ENCODE measurements at regions not wholly inside any gene's neighbourhood (a gene's known extent, or its start where the extent isn't known, plus 50 kb on each side); places are given as distances from the start of the nearest gene placed in this dataset.

GRCh38 chr5:91438871-91439270 lies 55.8 kb upstream of the ARRDC3 start:
- Histone ChIP-seq H3K27ac (replicated peaks) (no peak overlapping the region), H3K27me3 (ENCODE audit: insufficient read depth, poor library complexity, severe bottlenecking) (no peaks in the 10 kb centered on the region), H3K4me3 (replicated peaks; ENCODE audit: insufficient read depth, low read length) (no peak overlapping the region)
- TF ChIP-seq, protein P1, sequence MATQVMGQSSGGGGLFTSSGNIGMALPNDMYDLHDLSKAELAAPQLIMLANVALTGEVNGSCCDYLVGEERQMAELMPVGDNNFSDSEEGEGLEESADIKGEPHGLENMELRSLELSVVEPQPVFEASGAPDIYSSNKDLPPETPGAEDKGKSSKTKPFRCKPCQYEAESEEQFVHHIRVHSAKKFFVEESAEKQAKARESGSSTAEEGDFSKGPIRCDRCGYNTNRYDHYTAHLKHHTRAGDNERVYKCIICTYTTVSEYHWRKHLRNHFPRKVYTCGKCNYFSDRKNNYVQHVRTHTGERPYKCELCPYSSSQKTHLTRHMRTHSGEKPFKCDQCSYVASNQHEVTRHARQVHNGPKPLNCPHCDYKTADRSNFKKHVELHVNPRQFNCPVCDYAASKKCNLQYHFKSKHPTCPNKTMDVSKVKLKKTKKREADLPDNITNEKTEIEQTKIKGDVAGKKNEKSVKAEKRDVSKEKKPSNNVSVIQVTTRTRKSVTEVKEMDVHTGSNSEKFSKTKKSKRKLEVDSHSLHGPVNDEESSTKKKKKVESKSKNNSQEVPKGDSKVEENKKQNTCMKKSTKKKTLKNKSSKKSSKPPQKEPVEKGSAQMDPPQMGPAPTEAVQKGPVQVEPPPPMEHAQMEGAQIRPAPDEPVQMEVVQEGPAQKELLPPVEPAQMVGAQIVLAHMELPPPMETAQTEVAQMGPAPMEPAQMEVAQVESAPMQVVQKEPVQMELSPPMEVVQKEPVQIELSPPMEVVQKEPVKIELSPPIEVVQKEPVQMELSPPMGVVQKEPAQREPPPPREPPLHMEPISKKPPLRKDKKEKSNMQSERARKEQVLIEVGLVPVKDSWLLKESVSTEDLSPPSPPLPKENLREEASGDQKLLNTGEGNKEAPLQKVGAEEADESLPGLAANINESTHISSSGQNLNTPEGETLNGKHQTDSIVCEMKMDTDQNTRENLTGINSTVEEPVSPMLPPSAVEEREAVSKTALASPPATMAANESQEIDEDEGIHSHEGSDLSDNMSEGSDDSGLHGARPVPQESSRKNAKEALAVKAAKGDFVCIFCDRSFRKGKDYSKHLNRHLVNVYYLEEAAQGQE (IDR thresholded peaks at IDR 0.05; ENCODE audit: insufficient replicate concordance, low read depth): no peak
- TF ChIP-seq GABPA (IDR thresholded peaks at IDR 0.05; ENCODE audit: low read depth): no peak
- TF ChIP-seq POLR2AphosphoS5 (IDR thresholded peaks at IDR 0.05; ENCODE audit: low read depth): no peak
- no peak for TF ChIP-seq CTCF (IDR thresholded peaks at IDR 0.05; ENCODE audit: insufficient read depth, low read length)
- no peak for TF ChIP-seq SPI1 (IDR thresholded peaks at IDR 0.05; ENCODE audit: borderline replicate concordance, low read depth)
- DNase-seq (ENCODE audit: low read depth in 1 of 2, low spot score in 1 of 2): no peak

GRCh38 chr5:91436241-91436640 lies 53.1 kb upstream of the ARRDC3 start:
- no peak for TF ChIP-seq CTCF (IDR thresholded peaks at IDR 0.05; ENCODE audit: insufficient read depth, low read length)
- no peak for TF ChIP-seq SPI1 (IDR thresholded peaks at IDR 0.05; ENCODE audit: borderline replicate concordance, low read depth)
- TF ChIP-seq, protein P1 (IDR thresholded peaks at IDR 0.05; ENCODE audit: insufficient replicate concordance, low read depth): no peak
- no peak for TF ChIP-seq POLR2AphosphoS5 (IDR thresholded peaks at IDR 0.05; ENCODE audit: low read depth)
- no peak for TF ChIP-seq GABPA (IDR thresholded peaks at IDR 0.05; ENCODE audit: low read depth)
- Histone ChIP-seq H3K27me3 (ENCODE audit: insufficient read depth, poor library complexity, severe bottlenecking) (no peaks in the 10 kb centered on the region), H3K27ac (replicated peaks) (no peak overlapping the region), H3K4me3 (replicated peaks; ENCODE audit: insufficient read depth, low read length) (no peak overlapping the region)
- no peak for DNase-seq (ENCODE audit: low read depth in 1 of 2, low spot score in 1 of 2)

- Histone ChIP-seq H3K4me3 (replicated peaks; ENCODE audit: insufficient read depth, low read length) (no peak overlapping the region), H3K27ac (replicated peaks) (no peak overlapping the region), H3K27me3 (ENCODE audit: insufficient read depth, poor library complexity, severe bottlenecking) (no peaks in the 10 kb centered on the region)
- TF ChIP-seq GABPA (IDR thresholded peaks at IDR 0.05; ENCODE audit: low read depth): no peak
- no peak for TF ChIP-seq POLR2AphosphoS5 (IDR thresholded peaks at IDR 0.05; ENCODE audit: low read depth)
- no peak for TF ChIP-seq SPI1 (IDR thresholded peaks at IDR 0.05; ENCODE audit: borderline replicate concordance, low read depth)
- TF ChIP-seq CTCF (IDR thresholded peaks at IDR 0.05; ENCODE audit: insufficient read depth, low read length): no peak
- DNase-seq (ENCODE audit: low read depth in 1 of 2, low spot score in 1 of 2): no peak
These were observed 51.2 kb upstream of the ARRDC3 start for GRCh38 chr5:91434348-91434747.

GRCh38 chr5:91433861-91434260 lies 50.7 kb upstream of the ARRDC3 start:
- no peak for TF ChIP-seq CTCF (IDR thresholded peaks at IDR 0.05; ENCODE audit: insufficient read depth, low read length)
- no peak for TF ChIP-seq POLR2AphosphoS5 (IDR thresholded peaks at IDR 0.05; ENCODE audit: low read depth)
- TF ChIP-seq SPI1 (IDR thresholded peaks at IDR 0.05; ENCODE audit: borderline replicate concordance, low read depth): no peak
- TF ChIP-seq GABPA (IDR thresholded peaks at IDR 0.05; ENCODE audit: low read depth): no peak
- TF ChIP-seq, protein P1 (IDR thresholded peaks at IDR 0.05; ENCODE audit: insufficient replicate concordance, low read depth): no peak
- no peak for DNase-seq (ENCODE audit: low read depth in 1 of 2, low spot score in 1 of 2)
- Histone ChIP-seq H3K27me3 (ENCODE audit: insufficient read depth, poor library complexity, severe bottlenecking) (no peaks in the 10 kb centered on the region), H3K4me3 (replicated peaks; ENCODE audit: insufficient read depth, low read length) (no peak overlapping the region), H3K27ac (replicated peaks) (no peak overlapping the region)

Data from HL-60 (cell line).